ENCODE measurements at regions not wholly inside any gene's neighbourhood (a gene's known extent, or its start where the extent isn't known, plus 50 kb on each side); places are given as distances from the start of the nearest gene placed in this dataset.

GRCh38 chr6:17032590-17032987 lies 69.3 kb upstream of the STMND1 start:
- DNase-seq = no peak
- Mint-ChIP-seq H3K27me3 (ENCODE audit: low read depth in 2 of 2) (peaks cover 12 to 29% of the 10 kb centered on the region in 2 donors), H3K4me3 (no peak overlapping the region), H3K27ac (no peak overlapping the region), H3K9me3 (peaks cover 0 to 2% of the 10 kb centered on the region in 2 donors), H3K4me1 (peaks cover 0 to 3% of the 10 kb centered on the region in 2 donors), H3K36me3 (no peaks in the 10 kb centered on the region)
- 100% methylated on average over 3 of the region's 3 CpGs for WGBS (ENCODE audit: insufficient coverage)
- TF ChIP-seq CTCF (IDR thresholded peaks at IDR 0.05) = no peak
- intact Hi-C loops (cut with micrococcal nuclease) = no loop called here
- no peak overlapping the region for H3K27ac ChIP-seq (ENCODE audit: low read length)
- no peaks in the 10 kb centered on the region for H3K9me3 ChIP-seq (ENCODE audit: control insufficient read depth, insufficient read depth, low read length)
- no peak overlapping the region for H3K4me3 ChIP-seq (ENCODE audit: low read length)
- no peak for ATAC-seq
- H3K4me1 ChIP-seq (ENCODE audit: control insufficient read depth, insufficient read depth, low read length) = no peaks in the 10 kb centered on the region
- H3K27me3 ChIP-seq (ENCODE audit: control insufficient read depth, insufficient read depth, low read length) = no peaks in the 10 kb centered on the region
- no peaks in the 10 kb centered on the region for H3K36me3 ChIP-seq (ENCODE audit: control insufficient read depth, insufficient read depth, low read length)

- no peaks in the 10 kb centered on the region for H3K27me3 ChIP-seq (ENCODE audit: control insufficient read depth, insufficient read depth, low read length)
- no peaks in the 10 kb centered on the region for H3K4me1 ChIP-seq (ENCODE audit: control insufficient read depth, insufficient read depth, low read length)
- no peaks in the 10 kb centered on the region for H3K36me3 ChIP-seq (ENCODE audit: control insufficient read depth, insufficient read depth, low read length)
- Mint-ChIP-seq H3K9me3 (peaks cover 0 to 2% of the 10 kb centered on the region in 2 donors), H3K27me3 (ENCODE audit: low read depth in 2 of 2) (peaks cover 14 to 33% of the 10 kb centered on the region in 2 donors), H3K27ac (no peak overlapping the region), H3K4me3 (no peak overlapping the region), H3K4me1 (peaks cover 0 to 10% of the 10 kb centered on the region in 2 donors), H3K36me3 (no peaks in the 10 kb centered on the region)
- H3K4me3 ChIP-seq (ENCODE audit: low read length) = no peak overlapping the region
- ATAC-seq (no peak), DNase-seq (no peak)
- no peaks in the 10 kb centered on the region for H3K9me3 ChIP-seq (ENCODE audit: control insufficient read depth, insufficient read depth, low read length)
- 95% methylated on average over 19 of the region's 19 CpGs for WGBS (ENCODE audit: insufficient coverage)
- intact Hi-C loops (cut with micrococcal nuclease) = no loop called here
- no peak for TF ChIP-seq CTCF (IDR thresholded peaks at IDR 0.05)
- no peak overlapping the region for H3K27ac ChIP-seq (ENCODE audit: low read length)
These were observed 69.9 kb upstream of the STMND1 start for GRCh38 chr6:17031961-17032360.

DNA sequence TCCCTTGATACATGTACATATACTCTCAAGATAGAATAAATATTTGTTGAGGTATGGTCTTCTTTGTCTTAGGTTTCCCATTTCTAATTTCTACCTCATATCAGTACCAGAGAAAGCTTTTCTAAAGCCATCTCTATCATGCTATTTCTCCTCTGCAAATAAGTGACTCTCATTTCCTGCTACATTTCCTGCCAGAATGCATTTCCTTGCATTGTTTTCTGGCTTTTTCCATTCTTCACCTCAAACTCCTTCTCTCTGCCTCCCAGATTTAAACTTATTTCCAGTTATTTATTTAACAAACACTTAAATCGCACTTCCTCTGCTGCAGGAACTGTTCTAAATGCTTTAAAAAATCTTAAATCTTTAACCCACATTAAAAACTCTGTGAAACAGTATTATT lies 74.4 kb upstream of the STMND1 start:
- Mint-ChIP-seq H3K4me3 (no peak overlapping the region), H3K36me3 (peaks cover 9% of the 10 kb centered on the region)

More for the DNA sequence above, 74.4 kb upstream of the STMND1 start:
- no peak overlapping the region for H3K27ac ChIP-seq (ENCODE audit: low read length)
- no peaks in the 10 kb centered on the region for H3K36me3 ChIP-seq (ENCODE audit: control insufficient read depth, insufficient read depth, low read length)
- H3K4me1 Mint-ChIP-seq = peaks cover 10 to 30% of the 10 kb centered on the region in 2 donors
- peaks cover 6 to 28% of the 10 kb centered on the region in 2 donors for H3K27me3 Mint-ChIP-seq (ENCODE audit: low read depth in 2 of 2)
- WGBS (ENCODE audit: insufficient coverage) = 90% methylated on average over 1 of the region's 1 CpG
- H3K4me3 ChIP-seq (ENCODE audit: low read length) = no peak overlapping the region
- no peak overlapping the region for H3K27ac Mint-ChIP-seq
- intact Hi-C loops (cut with micrococcal nuclease) = no loop called here
- TF ChIP-seq CTCF (IDR thresholded peaks at IDR 0.05) = no peak
- ATAC-seq (no peak), DNase-seq (no peak)
- no peaks in the 10 kb centered on the region for H3K4me1 ChIP-seq (ENCODE audit: control insufficient read depth, insufficient read depth, low read length)
- H3K27me3 ChIP-seq (ENCODE audit: control insufficient read depth, insufficient read depth, low read length) = no peaks in the 10 kb centered on the region
- peaks cover 5% of the 10 kb centered on the region for H3K9me3 ChIP-seq (ENCODE audit: control insufficient read depth, insufficient read depth, low read length)
- peaks cover 6 to 9% of the 10 kb centered on the region in 2 donors for H3K9me3 Mint-ChIP-seq
